NCI-H2107 (cell line): ENCODE measurements at regions not wholly inside any gene's neighbourhood (a gene's known extent, or its start where the extent isn't known, plus 50 kb on each side); places are given as distances from the start of the nearest gene placed in this dataset.

Experiments
- DNase-seq: peaks from one replicate; lab custom pipeline; 2025; lab: John Stamatoyannopoulos, UW

DNA sequence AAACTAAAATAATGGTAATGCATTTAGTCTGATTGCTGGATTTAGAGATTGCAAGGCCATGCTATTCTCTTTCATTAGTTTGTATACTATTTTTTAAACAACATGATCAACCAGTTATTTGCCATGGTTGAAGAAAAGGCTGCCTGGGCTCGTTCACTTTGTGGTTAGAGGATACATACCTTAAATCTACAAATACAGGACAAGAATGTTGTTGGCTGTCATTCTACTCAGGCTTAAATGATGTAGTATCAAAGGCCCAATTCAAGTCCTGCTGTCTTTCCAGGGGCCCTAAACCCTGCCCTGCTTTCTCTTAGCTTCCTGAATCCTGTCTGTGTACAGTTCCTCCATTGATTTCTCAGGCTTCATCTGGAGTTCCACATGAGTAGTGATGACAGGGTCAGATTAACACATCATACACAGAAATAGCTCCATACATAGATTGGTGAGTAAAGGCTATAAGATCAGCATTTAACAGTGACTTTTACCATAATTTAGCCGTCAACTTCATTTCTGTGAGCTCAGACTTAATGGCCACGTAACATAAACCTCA is 114.9 kb upstream of the GPRIN3 start:
- no peak for DNase-seq

DNA sequence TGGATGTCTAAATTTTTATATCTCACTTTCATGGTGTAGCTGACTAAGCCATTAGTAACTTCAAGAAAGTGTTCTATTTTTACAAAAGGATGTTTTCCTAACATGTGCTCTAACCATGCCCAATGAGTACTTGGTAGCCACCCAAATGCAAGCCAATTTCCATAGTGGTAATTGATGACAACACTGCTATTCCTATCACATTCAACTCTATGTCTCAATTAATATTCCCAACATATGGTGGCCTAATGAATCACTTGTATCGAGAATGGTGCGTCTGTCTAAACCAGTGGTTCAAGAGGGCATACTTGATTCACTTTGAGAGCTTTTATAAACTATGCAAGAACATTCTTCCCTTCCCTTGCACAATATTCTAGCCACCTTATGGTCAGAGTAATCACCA is 112.9 kb upstream of the GPRIN3 start:
- DNase-seq: no peak

DNA sequence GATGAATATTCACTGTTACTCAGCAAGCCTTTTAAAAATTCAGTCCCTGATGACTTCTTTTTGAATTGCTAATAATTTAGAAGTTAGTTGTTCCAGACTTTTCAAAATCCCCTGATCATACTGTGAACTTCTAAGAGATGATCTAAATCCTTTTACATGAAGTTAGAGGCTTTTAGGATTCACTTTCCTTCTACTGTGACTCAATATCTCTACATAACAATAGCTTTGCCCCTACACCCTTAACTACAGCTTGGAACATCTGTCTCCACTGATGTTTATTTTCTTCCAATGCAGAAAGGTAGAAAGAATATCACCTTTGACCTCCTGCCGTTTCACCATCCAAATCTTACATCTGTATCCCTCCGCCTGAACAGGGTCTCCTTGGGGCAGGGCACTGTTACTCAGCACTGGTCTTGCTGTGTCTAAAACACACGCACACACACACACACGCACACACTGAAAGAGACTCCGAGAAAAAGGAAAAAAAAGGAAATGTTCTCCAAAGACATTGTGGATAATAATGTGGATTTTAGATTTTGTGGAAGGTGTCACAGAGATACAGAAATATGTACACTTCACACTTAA is 111.6 kb upstream of the GPRIN3 start:
- DNase-seq: no peak

DNA sequence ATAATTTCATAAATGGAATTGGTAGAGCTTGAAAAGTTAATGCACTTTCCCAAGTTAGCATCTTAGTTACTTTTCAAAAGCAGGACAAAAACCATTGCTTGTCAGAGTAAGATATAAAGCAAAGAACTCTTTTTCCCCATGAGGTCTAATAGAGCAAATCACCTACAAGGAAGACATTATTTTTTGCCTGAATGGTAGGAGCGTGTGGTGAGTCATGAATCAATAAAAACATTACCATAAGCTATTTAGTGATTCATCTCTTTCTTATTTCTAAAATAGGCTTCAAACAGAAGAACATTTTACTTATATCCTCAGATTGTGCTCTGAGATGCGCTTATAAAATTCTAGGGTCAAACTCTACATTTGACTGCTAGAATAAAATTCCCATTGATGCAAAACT is 109.4 kb upstream of the GPRIN3 start:
- no peak for DNase-seq

- no peak for DNase-seq
Observed at GRCh38 chr4:89413518-89413917, 105.9 kb upstream of the GPRIN3 start.

DNA sequence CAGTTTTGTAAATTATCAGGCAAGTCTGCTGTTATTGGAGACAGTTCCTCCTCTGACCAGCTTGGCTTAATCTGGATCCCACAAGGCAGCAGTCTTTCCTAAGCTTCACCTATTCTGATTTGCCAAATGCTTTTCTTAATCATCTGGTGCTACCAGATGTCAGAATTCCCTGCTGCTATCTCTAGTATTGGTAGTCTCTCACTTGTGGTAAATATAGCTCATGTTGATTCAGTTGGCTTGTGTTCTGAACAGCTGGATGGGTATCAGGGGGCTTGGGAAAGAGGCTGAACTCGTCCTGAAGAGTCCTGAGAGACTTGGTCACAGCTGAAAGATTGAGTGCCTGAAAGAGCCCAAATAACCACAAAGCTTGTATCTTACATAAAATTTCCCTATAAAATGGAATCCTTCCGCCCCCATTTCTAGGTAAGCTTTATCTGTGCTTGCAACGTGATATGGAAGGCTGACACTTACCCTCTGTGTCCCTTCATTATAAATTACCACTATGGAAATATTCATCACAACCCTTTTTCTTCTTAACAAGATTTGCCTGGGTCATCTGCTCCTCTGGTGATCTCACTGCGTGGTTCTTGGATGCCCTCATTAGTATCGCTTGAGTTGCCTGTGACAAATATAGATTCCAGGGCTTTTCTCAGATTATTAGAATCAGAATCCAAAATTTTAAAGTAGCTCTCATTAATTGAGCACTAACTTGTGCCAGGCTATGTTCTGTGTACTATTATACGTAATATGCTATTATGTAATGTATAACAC is 104.1 kb upstream of the GPRIN3 start:
- no peak for DNase-seq

- DNase-seq: no peak
Observed at GRCh38 chr4:89410687-89411086, 103.1 kb upstream of the GPRIN3 start.

DNA sequence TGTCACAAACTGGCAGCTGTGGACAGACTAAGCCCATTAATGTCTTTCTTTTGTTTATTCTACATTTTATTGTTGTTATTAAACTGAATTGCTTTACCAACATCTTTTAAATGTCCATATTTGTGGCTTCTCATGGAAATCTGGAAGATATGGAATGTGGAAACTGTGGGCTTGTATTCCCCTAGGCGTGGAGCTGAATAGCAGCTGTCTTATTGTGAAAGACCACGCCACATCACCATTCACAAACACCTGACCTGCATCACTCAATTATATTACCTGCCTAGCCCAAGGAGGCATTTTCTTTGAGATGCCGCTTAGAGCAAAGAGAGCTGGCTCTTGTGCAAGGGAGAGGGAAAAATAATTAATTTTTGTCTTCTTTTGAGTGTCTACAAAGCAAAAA is 96.9 kb upstream of the GPRIN3 start:
- DNase-seq: no peak

GRCh38 chr4:89403826-89404225 is 96.2 kb upstream of the GPRIN3 start:
- no peak for DNase-seq

DNA sequence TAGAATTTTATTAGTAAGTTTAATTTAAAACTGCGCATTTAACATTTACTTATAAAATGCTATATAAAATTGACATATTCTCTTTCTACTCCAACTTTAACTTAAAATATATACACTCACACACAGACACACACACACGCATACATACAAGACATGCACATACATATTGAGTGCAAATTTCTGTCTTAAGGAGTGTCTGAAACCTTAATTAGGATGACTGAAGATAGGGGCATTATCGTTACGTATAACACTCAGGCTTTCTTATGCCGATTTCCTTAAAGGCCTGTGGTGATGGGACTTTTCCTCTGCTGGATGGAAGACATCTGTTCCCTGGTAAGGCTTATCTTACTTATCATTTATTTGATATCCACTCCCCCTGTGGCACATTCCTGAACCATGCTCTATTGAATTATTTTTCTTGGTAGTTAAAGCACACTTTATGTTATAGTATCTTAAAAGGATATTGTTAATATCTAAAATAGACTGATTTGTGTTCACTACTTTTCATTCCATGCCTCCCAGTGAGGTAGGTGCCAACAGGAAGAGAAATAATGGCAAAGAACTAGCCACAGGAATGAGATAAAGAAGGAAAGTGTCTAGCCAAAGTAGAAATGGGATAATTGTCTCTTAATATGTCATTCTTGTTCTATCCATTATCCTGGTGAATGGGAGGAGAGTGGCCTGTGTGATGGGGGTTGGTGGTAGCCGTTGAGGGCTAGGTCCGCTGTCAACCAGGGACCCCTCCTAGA is 92.9 kb upstream of the GPRIN3 start:
- no peak for DNase-seq

DNA sequence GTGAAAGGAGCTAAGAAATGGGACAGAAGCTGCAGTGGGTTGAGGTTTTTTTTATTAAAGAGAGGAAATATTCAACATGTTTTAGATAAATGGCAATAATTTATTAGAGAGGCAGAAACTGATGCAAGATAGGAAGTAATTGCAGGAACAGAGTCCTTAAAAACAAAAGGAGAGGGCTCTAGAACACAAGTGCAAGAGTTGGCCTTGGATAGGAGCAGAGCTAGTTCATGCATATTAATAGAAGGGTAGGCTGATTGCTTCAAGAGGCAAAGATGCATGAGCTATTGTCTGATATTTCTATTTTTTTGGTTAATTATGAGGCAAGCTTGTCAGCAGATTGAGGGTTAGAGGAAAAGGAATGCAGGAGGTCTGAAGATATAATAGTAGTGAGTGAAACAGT is 91.0 kb upstream of the GPRIN3 start:
- DNase-seq: no peak

- no peak for DNase-seq
Observed at GRCh38 chr4:89398146-89398545, 90.5 kb upstream of the GPRIN3 start.

GRCh38 chr4:89397441-89397840 is 89.8 kb upstream of the GPRIN3 start:
- no peak for DNase-seq

DNA sequence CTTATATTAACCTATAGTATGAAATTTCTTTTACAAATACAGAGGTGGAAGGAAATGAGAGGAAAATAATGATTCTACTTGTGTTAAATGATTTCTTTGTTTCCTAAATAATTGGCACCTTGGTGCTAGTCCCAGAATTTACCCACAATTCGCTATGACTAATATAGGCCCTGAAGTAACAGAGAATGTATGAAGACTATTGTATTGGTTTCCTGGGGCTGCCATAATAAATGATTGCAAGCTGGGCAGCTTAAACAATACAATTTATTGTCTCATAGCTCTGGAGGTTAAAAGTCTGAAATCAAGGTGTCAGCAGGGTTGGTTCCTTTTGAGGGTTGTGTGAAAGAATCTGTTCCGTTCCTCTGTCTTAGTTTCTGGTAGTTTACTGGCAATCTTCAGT is 74.8 kb upstream of the GPRIN3 start:
- no peak for DNase-seq

DNA sequence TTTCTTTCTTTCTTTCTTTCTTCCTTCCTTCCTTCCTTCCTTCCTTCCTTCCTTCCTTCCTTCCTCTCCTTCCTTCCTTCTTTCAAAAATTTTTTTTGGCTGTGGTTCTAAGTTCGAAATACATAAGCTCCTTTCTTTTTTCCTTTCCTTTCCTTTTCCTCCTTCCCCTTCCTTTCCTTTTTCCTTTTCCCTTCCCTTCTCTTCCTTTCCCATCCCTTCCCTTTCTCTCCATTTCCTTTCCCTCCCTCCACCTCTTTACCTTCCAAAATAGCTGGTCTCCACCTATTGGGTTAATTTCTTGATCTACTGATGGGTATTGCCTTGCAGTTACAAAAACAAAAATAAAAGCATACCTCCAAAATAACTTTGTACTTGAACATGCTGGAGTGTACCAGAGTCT is 73.4 kb upstream of the GPRIN3 start:
- DNase-seq: no peak

DNA sequence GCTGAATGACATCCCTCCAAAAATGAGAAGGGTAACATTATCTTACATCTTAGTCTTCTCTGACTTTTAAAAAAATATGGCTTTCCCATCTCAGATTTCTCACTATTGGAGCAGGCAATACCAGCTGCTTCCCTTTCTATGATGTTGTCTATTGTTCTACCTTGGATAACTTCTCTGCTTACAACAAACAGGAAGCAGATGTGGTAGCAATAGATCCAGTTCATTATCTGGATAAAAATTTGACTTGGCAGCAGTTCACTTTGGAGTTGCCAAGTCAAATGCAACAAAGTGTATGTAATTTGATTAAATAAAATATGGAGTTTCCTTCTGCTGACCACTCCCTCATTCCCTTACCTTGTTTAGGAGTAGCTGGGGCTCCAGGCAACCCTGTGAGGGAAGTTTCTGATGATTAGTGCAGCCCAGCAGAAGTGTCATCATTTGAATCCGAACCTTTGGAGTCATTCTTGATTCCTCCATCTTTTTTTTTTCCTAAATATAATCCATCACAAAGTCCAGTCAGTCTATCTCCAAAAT is 72.0 kb upstream of the GPRIN3 start:
- DNase-seq: no peak

GRCh38 chr4:89373394-89373793 is 65.8 kb upstream of the GPRIN3 start:
- no peak for DNase-seq

DNA sequence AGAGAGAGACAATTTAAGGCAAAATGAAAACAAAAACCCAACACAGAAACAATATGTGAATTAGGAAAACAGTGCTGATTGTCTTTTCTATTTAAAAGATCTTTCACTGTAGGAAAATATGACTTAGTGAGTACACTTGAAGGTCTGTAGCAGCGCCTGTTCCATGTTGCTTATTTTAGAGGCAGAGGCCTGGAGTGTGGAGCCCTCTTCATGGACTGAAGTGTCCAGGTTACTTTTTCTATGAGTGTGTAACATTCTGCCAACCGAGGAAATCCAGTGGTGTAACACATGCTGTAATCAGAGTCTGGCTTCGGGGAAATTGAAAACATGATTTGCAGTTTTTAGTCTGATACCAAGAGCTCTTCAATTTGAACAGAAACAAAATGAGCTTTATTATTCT is 64.0 kb upstream of the GPRIN3 start:
- DNase-seq: no peak

DNA sequence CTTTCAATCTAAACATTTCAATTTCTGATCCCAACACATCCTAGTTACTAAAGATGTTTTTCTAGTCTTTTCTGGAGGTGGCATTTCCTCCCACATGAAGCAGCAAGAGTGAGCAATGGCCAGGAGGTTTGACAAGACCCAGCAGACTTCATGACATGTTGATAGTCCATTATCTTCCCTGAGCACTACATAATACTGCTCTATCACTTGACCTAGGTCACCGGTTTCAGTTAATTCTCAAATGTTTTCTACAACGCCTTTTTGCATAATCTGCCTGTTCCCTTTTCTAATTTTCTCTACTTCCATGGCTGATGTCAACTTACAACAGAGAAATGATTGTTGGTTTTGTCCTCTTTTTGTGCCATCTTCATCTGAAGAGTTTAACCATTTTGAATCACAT is 62.0 kb upstream of the GPRIN3 start:
- no peak for DNase-seq

GRCh38 chr4:89368861-89369260 is 61.3 kb upstream of the GPRIN3 start:
- no peak for DNase-seq

- DNase-seq: no peak
Observed at GRCh38 chr4:89365776-89366175, 58.2 kb upstream of the GPRIN3 start.

GRCh38 chr4:89365375-89365774 is 57.8 kb upstream of the GPRIN3 start:
- no peak for DNase-seq

DNA sequence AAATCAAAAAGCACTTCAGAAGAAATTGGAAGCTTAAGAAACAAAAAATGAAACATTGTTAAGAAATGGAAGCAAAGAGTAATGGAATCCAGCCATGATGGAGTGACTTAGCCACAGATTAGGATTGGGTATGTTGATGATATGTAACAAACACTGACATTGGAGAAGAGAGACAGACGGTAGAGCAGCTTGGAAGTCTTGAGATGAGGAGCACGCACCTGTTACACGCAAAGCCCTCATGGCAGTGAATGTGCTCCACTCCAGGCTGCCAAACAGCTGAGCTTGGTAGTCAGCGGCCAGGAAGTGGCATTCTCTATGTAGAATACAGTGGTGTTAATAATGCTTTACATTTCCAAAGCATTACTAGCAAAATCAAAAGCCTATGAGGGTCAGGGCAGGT is 56.9 kb upstream of the GPRIN3 start:
- no peak for DNase-seq
